ENCODE measurements at regions not wholly inside any gene's neighbourhood (a gene's known extent, or its start where the extent isn't known, plus 50 kb on each side); places are given as distances from the start of the nearest gene placed in this dataset.

DNA sequence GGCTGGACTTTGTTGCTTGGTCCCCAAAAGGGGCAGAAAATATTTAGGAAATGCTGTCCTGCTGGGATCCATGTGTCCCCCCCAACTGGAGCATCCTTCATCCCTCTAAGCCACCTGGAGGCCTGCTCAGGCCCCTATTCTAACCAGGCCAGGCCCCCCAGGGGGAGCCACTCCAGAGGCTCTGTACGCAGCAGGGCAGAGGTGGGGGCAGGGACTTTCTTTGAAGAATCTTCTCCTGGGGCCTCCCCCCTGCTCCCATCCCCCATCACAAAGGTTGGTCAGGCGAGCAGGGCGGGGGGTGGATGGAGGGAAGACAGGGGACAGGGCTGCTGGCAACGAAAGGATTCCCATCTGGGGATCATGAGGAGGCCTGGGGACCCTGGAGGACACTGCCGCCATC is 170.8 kb downstream of the MN1 start:
- no peak for TF ChIP-seq POLR2A (IDR thresholded peaks at IDR 0.05)
- TF ChIP-seq, protein P1, sequence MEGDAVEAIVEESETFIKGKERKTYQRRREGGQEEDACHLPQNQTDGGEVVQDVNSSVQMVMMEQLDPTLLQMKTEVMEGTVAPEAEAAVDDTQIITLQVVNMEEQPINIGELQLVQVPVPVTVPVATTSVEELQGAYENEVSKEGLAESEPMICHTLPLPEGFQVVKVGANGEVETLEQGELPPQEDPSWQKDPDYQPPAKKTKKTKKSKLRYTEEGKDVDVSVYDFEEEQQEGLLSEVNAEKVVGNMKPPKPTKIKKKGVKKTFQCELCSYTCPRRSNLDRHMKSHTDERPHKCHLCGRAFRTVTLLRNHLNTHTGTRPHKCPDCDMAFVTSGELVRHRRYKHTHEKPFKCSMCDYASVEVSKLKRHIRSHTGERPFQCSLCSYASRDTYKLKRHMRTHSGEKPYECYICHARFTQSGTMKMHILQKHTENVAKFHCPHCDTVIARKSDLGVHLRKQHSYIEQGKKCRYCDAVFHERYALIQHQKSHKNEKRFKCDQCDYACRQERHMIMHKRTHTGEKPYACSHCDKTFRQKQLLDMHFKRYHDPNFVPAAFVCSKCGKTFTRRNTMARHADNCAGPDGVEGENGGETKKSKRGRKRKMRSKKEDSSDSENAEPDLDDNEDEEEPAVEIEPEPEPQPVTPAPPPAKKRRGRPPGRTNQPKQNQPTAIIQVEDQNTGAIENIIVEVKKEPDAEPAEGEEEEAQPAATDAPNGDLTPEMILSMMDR (IDR thresholded peaks at IDR 0.05), result no peak

All from prostate gland (tissue), 2 donors.